GM18508 (cell line): ENCODE measurements at regions not wholly inside any gene's neighbourhood (a gene's known extent, or its start where the extent isn't known, plus 50 kb on each side); places are given as distances from the start of the nearest gene placed in this dataset.

Source experiments
- ATAC-seq: cut with Tn5 transposase; IDR thresholded peaks from one replicate; pipeline ENCODE4 v1.9.1; 2021; ENCODE audit warnings: moderate number of reproducible peaks; ENCODE audit not compliant: insufficient read depth, unreplicated experiment

- ATAC-seq = no peak
Observed at GRCh38 chr6:90865513-90865912, 278.6 kb upstream of the MAP3K7 start.

- no peak for ATAC-seq
Observed at GRCh38 chr6:90863043-90863442, 276.2 kb upstream of the MAP3K7 start.

- no peak for ATAC-seq
Observed at GRCh38 chr6:90860822-90861601, 274.1 kb upstream of the MAP3K7 start.

- ATAC-seq = no peak
Observed at GRCh38 chr6:90859612-90860011, 272.7 kb upstream of the MAP3K7 start.

GRCh38 chr6:90859056-90859455, 272.2 kb upstream of the MAP3K7 start:
- no peak for ATAC-seq

GRCh38 chr6:90849686-90850085, 262.8 kb upstream of the MAP3K7 start:
- no peak for ATAC-seq

GRCh38 chr6:90846824-90847223, 260.0 kb upstream of the MAP3K7 start:
- no peak for ATAC-seq

- no peak for ATAC-seq
Observed at GRCh38 chr6:90835596-90836212, 248.8 kb upstream of the MAP3K7 start.

- ATAC-seq = no peak
Observed at GRCh38 chr6:90829311-90829710, 242.4 kb upstream of the MAP3K7 start.

GRCh38 chr6:90820436-90820835, 233.6 kb upstream of the MAP3K7 start:
- no peak for ATAC-seq

- ATAC-seq = no peak
Observed at GRCh38 chr6:90819483-90819882, 232.6 kb upstream of the MAP3K7 start.

GRCh38 chr6:90818163-90818562, 231.3 kb upstream of the MAP3K7 start:
- no peak for ATAC-seq

- ATAC-seq = no peak
Observed at GRCh38 chr6:90816764-90817163, 229.9 kb upstream of the MAP3K7 start.

- no peak for ATAC-seq
Observed at GRCh38 chr6:90811596-90812226, 224.8 kb upstream of the MAP3K7 start.

GRCh38 chr6:90809035-90809434, 222.2 kb upstream of the MAP3K7 start:
- no peak for ATAC-seq

- ATAC-seq = no peak
Observed at GRCh38 chr6:90807791-90808701, 221.2 kb upstream of the MAP3K7 start.

- ATAC-seq = no peak
Observed at GRCh38 chr6:90805619-90806155, 218.8 kb upstream of the MAP3K7 start.

- ATAC-seq = no peak
Observed at GRCh38 chr6:90803956-90804355, 217.1 kb upstream of the MAP3K7 start.

- ATAC-seq = no peak
Observed at GRCh38 chr6:90795078-90795477, 208.2 kb upstream of the MAP3K7 start.

GRCh38 chr6:90793771-90794170, 206.9 kb upstream of the MAP3K7 start:
- no peak for ATAC-seq
